ENCODE measurements at regions not wholly inside any gene's neighbourhood (a gene's known extent, or its start where the extent isn't known, plus 50 kb on each side); places are given as distances from the start of the nearest gene placed in this dataset.

- DNase-seq (ENCODE audit: low read depth in 1 of 2, low spot score in 1 of 2) (no peak), ATAC-seq (peak; percentile 43 to 61; a peak in 3 of 6 replicates), FAIRE-seq (no peak)
- TF ChIP-seq CEBPB (IDR thresholded peaks at IDR 0.05), result no peak
- TF ChIP-seq CHD4 (IDR thresholded peaks at IDR 0.05; ENCODE audit: borderline replicate concordance), result no peak
- Histone ChIP-seq H3K27ac (no peak overlapping the region), H3K4me2 (peak overlapping the region; percentile 45), H3K9me3 (no peaks in the 10 kb centered on the region), H3K4me1 (no peaks in the 10 kb centered on the region), H3K4me3 (peak overlapping the region; percentile 31)
- WGBS (ENCODE audit: missing lambda C conversion rate), result 54% methylated on average over 14 of the region's 14 CpGs
- POLR2A ChIA-PET, result no interaction called here
- CTCF ChIA-PET, result interaction anchor here (1.2 kb wide), 1 partner anchor 11 kb away, joined by 3 read pairs; no protein-coding TSS in a partner anchor
Measured at GRCh38 chr6:28696167-28696566, 170.5 kb downstream of the GPX5 start.

GRCh38 chr6:28696682-28697081 is 171.0 kb downstream of the GPX5 start:
- ATAC-seq (no peak), DNase-seq (ENCODE audit: low read depth in 1 of 2, low spot score in 1 of 2) (no peak), FAIRE-seq (no peak)
- no peak overlapping the region for H3K27ac ChIP-seq
- ChIA-PET POLR2A (no interaction called here), CTCF (no interaction called here)
- WGBS (ENCODE audit: missing lambda C conversion rate), result 89% methylated on average over 9 of the region's 9 CpGs
- no peaks in the 10 kb centered on the region for H3K4me1 ChIP-seq
- no peak overlapping the region for H3K4me3 ChIP-seq
- no peak for TF ChIP-seq CBX2 (IDR thresholded peaks at IDR 0.05; ENCODE audit: borderline replicate concordance, low read depth)
- no peak for TF ChIP-seq RAD21 (conservative IDR thresholded peaks at IDR 0.05 in 1 of 2, IDR thresholded peaks at IDR 0.05 in 1 of 2)
- no peak for TF ChIP-seq BCL3 (IDR thresholded peaks at IDR 0.05)
- TF ChIP-seq PHF8 (IDR thresholded peaks at IDR 0.05; ENCODE audit: borderline replicate concordance, low read depth), result no peak
- no peak for TF ChIP-seq NFE2L2 (conservative IDR thresholded peaks at IDR 0.05; ENCODE audit: low read length)
- TF ChIP-seq CTCF (IDR thresholded peaks at IDR 0.05), result no peak
- no peak for TF ChIP-seq MAX (IDR thresholded peaks at IDR 0.05)
- no peak for TF ChIP-seq BHLHE40 (IDR thresholded peaks at IDR 0.05; ENCODE audit: low read depth, low read length)
- no peak for TF ChIP-seq HMGXB4 (CRISPR knock-in tag; IDR thresholded peaks at IDR 0.05; ENCODE audit: borderline replicate concordance)
- no peak for TF ChIP-seq E2F6 (IDR thresholded peaks at IDR 0.05; ENCODE audit: borderline replicate concordance, low read depth)
- TF ChIP-seq CHD2 (IDR thresholded peaks at IDR 0.05; ENCODE audit: low read length, partially characterized antibody), result no peak
- no peak for TF ChIP-seq FOSB (CRISPR knock-in tag; IDR thresholded peaks at IDR 0.05)
- no peak for TF ChIP-seq MYC (IDR thresholded peaks at IDR 0.05; ENCODE audit: borderline replicate concordance, low read length)
- TF ChIP-seq EHF (CRISPR knock-in tag; IDR thresholded peaks at IDR 0.05), result no peak
- TF ChIP-seq RCOR1 (IDR thresholded peaks at IDR 0.05; ENCODE audit: low read depth, low read length), result no peak
- TF ChIP-seq MAFK (IDR thresholded peaks at IDR 0.05; ENCODE audit: partially characterized antibody), result no peak
- no peak for TF ChIP-seq ESRRA (IDR thresholded peaks at IDR 0.05; ENCODE audit: borderline replicate concordance, low read length)
- TF ChIP-seq HOXB5 (CRISPR knock-in tag; IDR thresholded peaks at IDR 0.05), result no peak
- H3K9me3 ChIP-seq, result no peaks in the 10 kb centered on the region
- H3K4me2 ChIP-seq, result peak overlapping the region; percentile 45; the same call in 2 of the 3 replicates

All from A549 (cell line).